22Rv1 (cell line): ENCODE measurements at regions not wholly inside any gene's neighbourhood (a gene's known extent, or its start where the extent isn't known, plus 50 kb on each side); places are given as distances from the start of the nearest gene placed in this dataset.
"Not testable (repeated sequence)": the region's sequence is repeated elsewhere in the genome, so short reads cannot be mapped to it uniquely, and the experiment has no call there.

ENCODE experiments used
- H3K27ac ChIP-seq: fragments of 450-650 bp; 2 replicates; pipeline ENCODE4 v1.5.1; 2017
- CTCF ChIP-seq: fragments of 450-650 bp; IDR thresholded peaks from 2 replicates; pipeline ENCODE4 v1.5.1; 2017; ENCODE audit warnings: mild to moderate bottlenecking
- ZFX ChIP-seq: fragments of 450-650 bp; IDR thresholded peaks from 2 replicates; pipeline ENCODE4 v1.6.1; 2017; ENCODE audit warnings: antibody characterized with exemption, borderline replicate concordance

- peak; percentile 29; the same call in 1 of the 2 replicates for TF ChIP-seq CTCF
- TF ChIP-seq ZFX = no peak
- H3K27ac ChIP-seq = no peak overlapping the region
Measured at GRCh38 chr3:82163907-82164520, 402.6 kb upstream of the GBE1 start.

- H3K27ac ChIP-seq = no peak overlapping the region
- TF ChIP-seq CTCF (no peak), ZFX (no peak)
Measured at GRCh38 chr3:82157952-82158351, 396.5 kb upstream of the GBE1 start.

DNA sequence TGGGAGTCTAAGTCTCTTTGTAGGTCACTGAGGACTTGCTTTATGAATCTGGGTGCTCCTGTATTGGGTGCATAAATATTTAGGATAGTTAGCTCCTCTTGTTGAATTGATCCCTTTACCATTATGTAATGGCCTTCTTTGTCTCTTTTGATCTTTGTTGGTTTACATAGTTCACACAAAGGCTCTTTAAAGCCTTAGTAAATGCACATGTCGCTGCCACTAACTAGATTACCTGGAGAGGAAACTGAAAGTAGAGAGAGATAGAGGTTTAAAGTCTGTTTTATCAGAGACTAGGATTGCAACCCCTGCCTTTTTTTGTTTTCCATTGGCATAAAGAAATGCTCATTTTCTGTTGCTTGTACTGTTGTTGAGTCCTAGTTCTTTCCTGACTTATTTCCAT, 392.4 kb upstream of the GBE1 start:
- not testable (repeated sequence) for H3K27ac ChIP-seq

GRCh38 chr3:82145742-82146141, 384.3 kb upstream of the GBE1 start:
- TF ChIP-seq ZFX (no peak), CTCF (no peak)
- no peak overlapping the region for H3K27ac ChIP-seq

DNA sequence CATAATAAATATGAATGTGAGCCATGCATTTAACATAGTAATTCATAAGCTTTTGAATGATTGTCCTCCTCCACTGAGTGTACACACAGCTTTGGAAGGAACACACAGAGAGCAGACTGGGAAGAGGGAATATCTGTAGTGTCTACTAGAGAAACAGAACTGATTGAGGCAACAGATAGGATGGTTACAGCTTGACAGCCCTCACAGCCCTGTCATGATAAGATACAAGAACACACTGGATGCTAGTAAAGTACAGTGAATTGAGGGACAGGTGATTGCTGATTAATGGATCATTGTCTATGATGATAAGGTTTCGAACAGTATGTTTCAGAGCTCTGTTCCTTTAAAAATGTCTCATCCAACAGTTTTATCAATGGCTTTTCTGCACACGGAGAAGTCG, 383.4 kb upstream of the GBE1 start:
- no peak for TF ChIP-seq ZFX
- no peak for TF ChIP-seq CTCF
- H3K27ac ChIP-seq = no peak overlapping the region

GRCh38 chr3:82143661-82144412, 382.4 kb upstream of the GBE1 start:
- no peak for TF ChIP-seq ZFX
- no peak for TF ChIP-seq CTCF
- no peak overlapping the region for H3K27ac ChIP-seq

GRCh38 chr3:82141592-82141991, 380.1 kb upstream of the GBE1 start:
- no peak for TF ChIP-seq CTCF
- no peak for TF ChIP-seq ZFX
- no peak overlapping the region for H3K27ac ChIP-seq
